GM18499 (cell line): ENCODE measurements at regions not wholly inside any gene's neighbourhood (a gene's known extent, or its start where the extent isn't known, plus 50 kb on each side); places are given as distances from the start of the nearest gene placed in this dataset.
"Not testable (repeated sequence)": the region's sequence is repeated elsewhere in the genome, so short reads cannot be mapped to it uniquely, and the experiment has no call there.

Source experiments
- ATAC-seq: cut with Tn5 transposase; IDR thresholded peaks from one replicate; pipeline ENCODE4 v1.9.1; 2021; ENCODE audit warnings: moderate number of reproducible peaks; ENCODE audit not compliant: insufficient read depth, unreplicated experiment

- no peak for ATAC-seq
These were observed 204.6 kb upstream of the NR2F2 start for GRCh38 chr15:96125721-96126415.

GRCh38 chr15:96126859-96127258 lies 203.6 kb upstream of the NR2F2 start:
- ATAC-seq = no peak

GRCh38 chr15:96130734-96131133 lies 199.8 kb upstream of the NR2F2 start:
- ATAC-seq = no peak

- ATAC-seq = no peak
These were observed 198.4 kb upstream of the NR2F2 start for GRCh38 chr15:96132126-96132525.

GRCh38 chr15:96135166-96136093 lies 195.1 kb upstream of the NR2F2 start:
- ATAC-seq = no peak

GRCh38 chr15:96138985-96139384 lies 191.5 kb upstream of the NR2F2 start:
- no peak for ATAC-seq

- ATAC-seq = no peak
These were observed 188.0 kb upstream of the NR2F2 start for GRCh38 chr15:96142498-96142897.

GRCh38 chr15:96144734-96145133 lies 185.8 kb upstream of the NR2F2 start:
- ATAC-seq = no peak

- ATAC-seq = no peak
These were observed 183.8 kb upstream of the NR2F2 start for GRCh38 chr15:96146726-96147125.

GRCh38 chr15:96147267-96147666 lies 183.2 kb upstream of the NR2F2 start:
- ATAC-seq = no peak

GRCh38 chr15:96150254-96150653 lies 180.2 kb upstream of the NR2F2 start:
- no peak for ATAC-seq

GRCh38 chr15:96151749-96152148 lies 178.8 kb upstream of the NR2F2 start:
- ATAC-seq = not testable (repeated sequence)

- ATAC-seq = no peak
These were observed 176.6 kb upstream of the NR2F2 start for GRCh38 chr15:96153929-96154328.

GRCh38 chr15:96158938-96159337 lies 171.6 kb upstream of the NR2F2 start:
- no peak for ATAC-seq

- no peak for ATAC-seq
These were observed 170.2 kb upstream of the NR2F2 start for GRCh38 chr15:96160269-96160668.

- no peak for ATAC-seq
These were observed 169.7 kb upstream of the NR2F2 start for GRCh38 chr15:96160800-96161199.

GRCh38 chr15:96162322-96162721 lies 168.2 kb upstream of the NR2F2 start:
- ATAC-seq = no peak

GRCh38 chr15:96165081-96165480 lies 165.4 kb upstream of the NR2F2 start:
- no peak for ATAC-seq

GRCh38 chr15:96165775-96166174 lies 164.7 kb upstream of the NR2F2 start:
- no peak for ATAC-seq

- no peak for ATAC-seq
These were observed 164.0 kb upstream of the NR2F2 start for GRCh38 chr15:96166223-96167200.
